ENCODE measurements at regions not wholly inside any gene's neighbourhood (a gene's known extent, or its start where the extent isn't known, plus 50 kb on each side); places are given as distances from the start of the nearest gene placed in this dataset.

DNA sequence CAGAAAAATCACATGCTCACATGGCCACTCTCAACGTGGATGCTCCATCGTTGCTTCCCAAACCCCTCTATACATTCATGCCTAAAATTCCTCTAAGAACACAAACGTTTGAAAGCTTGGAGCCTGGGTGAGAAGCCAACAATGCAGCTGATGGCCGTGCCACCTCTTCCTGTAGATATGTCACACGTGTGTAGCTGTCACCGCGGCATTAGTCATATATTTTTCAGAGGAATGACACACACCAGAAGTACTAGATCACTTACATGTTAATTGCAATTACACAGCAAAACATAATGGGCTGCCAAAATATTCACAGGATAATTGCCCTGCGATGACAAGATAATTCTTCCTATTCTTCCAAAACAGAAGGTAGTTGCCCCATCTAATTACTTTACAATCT is 112.7 kb upstream of the BACE2 start:
- CTCF ChIA-PET, result interaction anchor here (0.9 to 2.2 kb wide), 2 partner anchors 9 to 14 kb away, joined by 3 to 11 read pairs; no protein-coding TSS in a partner anchor
- no peaks in the 10 kb centered on the region for H3K27me3 ChIP-seq (ENCODE audit: insufficient read depth)
- H3K9me2 ChIP-seq, result no peaks in the 10 kb centered on the region
- no peaks in the 10 kb centered on the region for H4K20me1 ChIP-seq (ENCODE audit: insufficient read depth)
- H3F3A ChIP-seq (replicated peaks; ENCODE audit: insufficient read depth), result no peaks in the 10 kb centered on the region
- no peak for TF ChIP-seq GABPA (IDR thresholded peaks at IDR 0.05; ENCODE audit: low read depth)
- TF ChIP-seq SMC3 (IDR thresholded peaks at IDR 0.05; ENCODE audit: low read depth, low read length), result no peak
- TF ChIP-seq, protein P1, sequence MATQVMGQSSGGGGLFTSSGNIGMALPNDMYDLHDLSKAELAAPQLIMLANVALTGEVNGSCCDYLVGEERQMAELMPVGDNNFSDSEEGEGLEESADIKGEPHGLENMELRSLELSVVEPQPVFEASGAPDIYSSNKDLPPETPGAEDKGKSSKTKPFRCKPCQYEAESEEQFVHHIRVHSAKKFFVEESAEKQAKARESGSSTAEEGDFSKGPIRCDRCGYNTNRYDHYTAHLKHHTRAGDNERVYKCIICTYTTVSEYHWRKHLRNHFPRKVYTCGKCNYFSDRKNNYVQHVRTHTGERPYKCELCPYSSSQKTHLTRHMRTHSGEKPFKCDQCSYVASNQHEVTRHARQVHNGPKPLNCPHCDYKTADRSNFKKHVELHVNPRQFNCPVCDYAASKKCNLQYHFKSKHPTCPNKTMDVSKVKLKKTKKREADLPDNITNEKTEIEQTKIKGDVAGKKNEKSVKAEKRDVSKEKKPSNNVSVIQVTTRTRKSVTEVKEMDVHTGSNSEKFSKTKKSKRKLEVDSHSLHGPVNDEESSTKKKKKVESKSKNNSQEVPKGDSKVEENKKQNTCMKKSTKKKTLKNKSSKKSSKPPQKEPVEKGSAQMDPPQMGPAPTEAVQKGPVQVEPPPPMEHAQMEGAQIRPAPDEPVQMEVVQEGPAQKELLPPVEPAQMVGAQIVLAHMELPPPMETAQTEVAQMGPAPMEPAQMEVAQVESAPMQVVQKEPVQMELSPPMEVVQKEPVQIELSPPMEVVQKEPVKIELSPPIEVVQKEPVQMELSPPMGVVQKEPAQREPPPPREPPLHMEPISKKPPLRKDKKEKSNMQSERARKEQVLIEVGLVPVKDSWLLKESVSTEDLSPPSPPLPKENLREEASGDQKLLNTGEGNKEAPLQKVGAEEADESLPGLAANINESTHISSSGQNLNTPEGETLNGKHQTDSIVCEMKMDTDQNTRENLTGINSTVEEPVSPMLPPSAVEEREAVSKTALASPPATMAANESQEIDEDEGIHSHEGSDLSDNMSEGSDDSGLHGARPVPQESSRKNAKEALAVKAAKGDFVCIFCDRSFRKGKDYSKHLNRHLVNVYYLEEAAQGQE (IDR thresholded peaks at IDR 0.05; ENCODE audit: low read depth, low read length), result no peak
- no peak for TF ChIP-seq CHD2 (IDR thresholded peaks at IDR 0.05; ENCODE audit: low read length, partially characterized antibody)
- TF ChIP-seq EP300 (IDR thresholded peaks at IDR 0.05; ENCODE audit: borderline replicate concordance in 1 of 2, low read depth in 1 of 2, low read length in 1 of 2), result no peak
- TF ChIP-seq, protein P2, sequence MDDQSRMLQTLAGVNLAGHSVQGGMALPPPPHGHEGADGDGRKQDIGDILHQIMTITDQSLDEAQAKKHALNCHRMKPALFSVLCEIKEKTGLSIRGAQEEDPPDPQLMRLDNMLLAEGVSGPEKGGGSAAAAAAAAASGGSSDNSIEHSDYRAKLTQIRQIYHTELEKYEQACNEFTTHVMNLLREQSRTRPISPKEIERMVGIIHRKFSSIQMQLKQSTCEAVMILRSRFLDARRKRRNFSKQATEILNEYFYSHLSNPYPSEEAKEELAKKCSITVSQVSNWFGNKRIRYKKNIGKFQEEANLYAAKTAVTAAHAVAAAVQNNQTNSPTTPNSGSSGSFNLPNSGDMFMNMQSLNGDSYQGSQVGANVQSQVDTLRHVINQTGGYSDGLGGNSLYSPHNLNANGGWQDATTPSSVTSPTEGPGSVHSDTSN (IDR thresholded peaks at IDR 0.05), result no peak
- no peaks in the 10 kb centered on the region for H3K36me3 ChIP-seq (replicated peaks in 1 of 2; ENCODE audit: control insufficient read depth in 1 of 2, insufficient read depth in 2 of 2, low read length in 1 of 2)
- H2AFZ ChIP-seq (ENCODE audit: low read depth), result no peak overlapping the region
- POLR2A ChIA-PET, result no interaction called here
- WGBS (ENCODE audit: low lambda C conversion rate), result 32% methylated on average over 8 of the region's 8 CpGs
- H3K79me2 ChIP-seq (ENCODE audit: insufficient read depth), result no peaks in the 10 kb centered on the region
- no peak overlapping the region for H3K4me2 ChIP-seq
- H3K27ac ChIP-seq (ENCODE audit: low read depth in 2 of 2, low read length in 1 of 2), result no peak overlapping the region
- H3K9ac ChIP-seq, result no peak overlapping the region
- no peaks in the 10 kb centered on the region; a peak in 1 of 4 replicates for H3K4me1 ChIP-seq (ENCODE audit: control insufficient read depth in 1 of 2, insufficient read depth in 2 of 2, low read depth in 1 of 2, low read length in 1 of 2)
- no peaks in the 10 kb centered on the region for H3K9me3 ChIP-seq
- no peak for DNase-seq
- no peak overlapping the region for H3K4me3 ChIP-seq (ENCODE audit: low read depth in 2 of 2, low read length in 1 of 2)

DNA sequence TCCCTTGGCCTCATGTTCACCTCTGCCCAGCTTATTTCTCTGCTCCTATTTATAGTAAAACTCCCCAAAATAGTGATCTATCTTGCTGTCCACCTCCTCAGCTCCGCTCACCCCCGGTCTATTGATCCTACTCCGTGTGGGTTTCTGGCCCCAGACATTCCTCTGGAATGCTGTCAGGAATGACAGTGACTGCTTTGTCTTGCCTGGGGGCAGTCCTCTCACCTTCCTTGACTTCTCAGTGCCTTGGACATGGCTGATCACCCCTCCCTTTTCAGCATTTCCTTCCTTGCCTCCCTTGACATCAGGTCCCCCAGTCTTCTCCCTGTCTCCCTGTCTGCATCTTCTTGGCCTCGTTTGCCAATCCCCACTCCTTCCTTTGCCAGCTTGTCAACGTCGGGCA is 108.1 kb upstream of the BACE2 start:
- peaks cover 0 to 14% of the 10 kb centered on the region in 2 experiments; a peak in 2 of 4 replicates for H3K4me1 ChIP-seq (ENCODE audit: control insufficient read depth in 1 of 2, insufficient read depth in 2 of 2, low read depth in 1 of 2, low read length in 1 of 2)
- no peak overlapping the region for H3K4me3 ChIP-seq (ENCODE audit: low read depth in 2 of 2, low read length in 1 of 2)
- no peaks in the 10 kb centered on the region for H3F3A ChIP-seq (replicated peaks; ENCODE audit: insufficient read depth)
- no peaks in the 10 kb centered on the region for H3K79me2 ChIP-seq (ENCODE audit: insufficient read depth)
- no peak overlapping the region for H3K4me2 ChIP-seq
- 36% methylated on average over 6 of the region's 6 CpGs for WGBS (ENCODE audit: low lambda C conversion rate)
- POLR2A ChIA-PET, result no interaction called here
- no peaks in the 10 kb centered on the region for H3K9me2 ChIP-seq
- H3K9ac ChIP-seq, result no peak overlapping the region
- no peak for TF ChIP-seq SMC3 (IDR thresholded peaks at IDR 0.05; ENCODE audit: low read depth, low read length)
- no peak for TF ChIP-seq FOSL2 (IDR thresholded peaks at IDR 0.05; ENCODE audit: borderline replicate concordance, low read depth)
- TF ChIP-seq, protein P3, sequence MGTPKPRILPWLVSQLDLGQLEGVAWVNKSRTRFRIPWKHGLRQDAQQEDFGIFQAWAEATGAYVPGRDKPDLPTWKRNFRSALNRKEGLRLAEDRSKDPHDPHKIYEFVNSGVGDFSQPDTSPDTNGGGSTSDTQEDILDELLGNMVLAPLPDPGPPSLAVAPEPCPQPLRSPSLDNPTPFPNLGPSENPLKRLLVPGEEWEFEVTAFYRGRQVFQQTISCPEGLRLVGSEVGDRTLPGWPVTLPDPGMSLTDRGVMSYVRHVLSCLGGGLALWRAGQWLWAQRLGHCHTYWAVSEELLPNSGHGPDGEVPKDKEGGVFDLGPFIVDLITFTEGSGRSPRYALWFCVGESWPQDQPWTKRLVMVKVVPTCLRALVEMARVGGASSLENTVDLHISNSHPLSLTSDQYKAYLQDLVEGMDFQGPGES (IDR thresholded peaks at IDR 0.05; ENCODE audit: low read depth, low read length), result no peak
- TF ChIP-seq, protein P4, sequence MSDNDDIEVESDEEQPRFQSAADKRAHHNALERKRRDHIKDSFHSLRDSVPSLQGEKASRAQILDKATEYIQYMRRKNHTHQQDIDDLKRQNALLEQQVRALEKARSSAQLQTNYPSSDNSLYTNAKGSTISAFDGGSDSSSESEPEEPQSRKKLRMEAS (IDR thresholded peaks at IDR 0.05; ENCODE audit: low read depth), result no peak
- TF ChIP-seq YY1 (IDR thresholded peaks at IDR 0.05; ENCODE audit: low read depth), result no peak
- TF ChIP-seq, protein P2 (IDR thresholded peaks at IDR 0.05), result no peak
- TF ChIP-seq CHD2 (IDR thresholded peaks at IDR 0.05; ENCODE audit: low read length, partially characterized antibody), result no peak
- TF ChIP-seq MXI1 (IDR thresholded peaks at IDR 0.05; ENCODE audit: low read depth, low read length), result no peak
- no peak for TF ChIP-seq RFX5 (IDR thresholded peaks at IDR 0.05; ENCODE audit: low read length)
- TF ChIP-seq, protein P1 (IDR thresholded peaks at IDR 0.05; ENCODE audit: low read depth, low read length), result no peak
- TF ChIP-seq RXRA (IDR thresholded peaks at IDR 0.05; ENCODE audit: borderline replicate concordance, low read depth), result no peak
- TF ChIP-seq RAD21 (IDR thresholded peaks at IDR 0.05; ENCODE audit: low read length), result no peak
- no peaks in the 10 kb centered on the region for H4K20me1 ChIP-seq (ENCODE audit: insufficient read depth)
- H3K9me3 ChIP-seq, result no peaks in the 10 kb centered on the region
- no peak overlapping the region for H3K27ac ChIP-seq (ENCODE audit: low read depth in 2 of 2, low read length in 1 of 2)
- no peak for DNase-seq
- H3K36me3 ChIP-seq (replicated peaks in 1 of 2; ENCODE audit: control insufficient read depth in 1 of 2, insufficient read depth in 2 of 2, low read length in 1 of 2), result no peaks in the 10 kb centered on the region
- no peaks in the 10 kb centered on the region for H3K27me3 ChIP-seq (ENCODE audit: insufficient read depth)
- H2AFZ ChIP-seq (ENCODE audit: low read depth), result no peak overlapping the region
- CTCF ChIA-PET, result interaction anchor here (1.2 to 2.7 kb wide), 2 partner anchors 9 to 593 kb away, joined by 4 to 10 read pairs; no protein-coding TSS in a partner anchor

Data from SK-N-SH (cell line).